GM18907 (cell line): ENCODE measurements at regions not wholly inside any gene's neighbourhood (a gene's known extent, or its start where the extent isn't known, plus 50 kb on each side); places are given as distances from the start of the nearest gene placed in this dataset.

Experiments used
- ATAC-seq: cut with Tn5 transposase; IDR thresholded peaks from one replicate; pipeline ENCODE4 v1.9.1; 2021; ENCODE audit warnings: mild to moderate bottlenecking, moderate library complexity; ENCODE audit not compliant: unreplicated experiment

DNA sequence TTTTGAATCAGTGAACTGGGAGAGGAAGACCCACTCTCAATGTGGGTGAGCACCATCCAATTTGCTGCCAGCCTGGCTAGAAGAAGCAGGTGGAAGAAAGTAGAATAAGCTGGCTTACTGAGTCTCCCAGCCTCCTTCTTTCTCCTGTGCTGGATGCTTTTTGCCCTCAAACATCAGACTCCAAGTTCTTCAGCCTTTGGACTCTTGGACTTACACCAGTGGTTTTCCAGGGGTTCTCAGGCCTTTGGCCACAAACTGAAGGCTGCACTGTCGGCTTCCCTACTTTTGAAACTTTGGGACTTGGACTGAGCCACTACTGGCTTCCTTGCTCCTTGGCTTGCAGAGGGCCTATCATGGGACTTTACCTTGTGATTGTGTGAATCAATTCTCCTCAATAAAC is 804.2 kb upstream of the SLITRK1 start:
- no peak for ATAC-seq

DNA sequence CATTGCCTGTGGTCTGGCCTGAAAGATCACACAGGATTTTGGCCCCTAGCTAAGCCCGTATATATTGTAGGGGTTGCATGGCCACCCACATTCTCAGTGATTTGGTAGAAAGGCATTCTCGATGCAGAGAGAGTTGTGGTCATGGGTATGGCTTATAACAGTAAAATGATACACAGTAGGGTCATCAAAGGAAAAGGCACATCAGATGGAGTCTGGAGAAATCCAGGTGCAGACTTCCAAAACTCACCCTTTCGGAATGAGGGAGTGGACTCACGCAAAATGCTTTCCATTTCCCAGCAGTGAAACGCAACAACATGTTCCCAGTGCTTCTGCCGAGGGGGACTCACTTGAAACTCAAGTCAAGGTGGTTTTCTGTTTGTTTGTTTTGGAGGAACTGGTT is 802.5 kb upstream of the SLITRK1 start:
- ATAC-seq: no peak

DNA sequence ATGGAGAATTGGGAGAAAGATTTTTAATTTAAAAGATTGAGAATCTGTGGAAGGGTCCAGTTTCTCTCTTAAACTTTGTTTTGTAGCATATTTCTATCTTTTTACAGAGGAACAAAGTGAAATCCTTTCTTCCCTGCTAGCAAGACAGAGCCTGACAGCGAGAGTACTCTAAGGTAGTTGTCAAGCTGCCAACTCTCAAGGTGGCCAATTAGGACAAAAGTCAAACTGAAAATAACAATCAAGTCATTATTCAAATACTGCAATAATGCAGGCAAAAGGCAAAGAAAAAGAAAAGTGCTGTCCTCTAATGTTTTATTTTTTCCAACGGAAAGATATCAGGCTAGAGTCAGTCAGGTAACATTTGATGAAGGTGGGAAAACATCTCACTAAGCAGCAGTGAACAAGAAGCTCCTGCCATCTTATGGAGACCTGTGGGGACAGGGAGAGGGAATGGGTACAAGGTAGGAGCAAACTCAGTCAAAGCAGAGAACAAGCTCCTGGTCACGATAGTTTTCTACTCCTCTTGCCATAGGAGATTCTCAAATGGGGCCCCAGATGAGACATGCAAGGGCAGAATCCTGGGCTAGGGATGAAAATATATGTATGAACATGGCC is 801.9 kb upstream of the SLITRK1 start:
- ATAC-seq: no peak

DNA sequence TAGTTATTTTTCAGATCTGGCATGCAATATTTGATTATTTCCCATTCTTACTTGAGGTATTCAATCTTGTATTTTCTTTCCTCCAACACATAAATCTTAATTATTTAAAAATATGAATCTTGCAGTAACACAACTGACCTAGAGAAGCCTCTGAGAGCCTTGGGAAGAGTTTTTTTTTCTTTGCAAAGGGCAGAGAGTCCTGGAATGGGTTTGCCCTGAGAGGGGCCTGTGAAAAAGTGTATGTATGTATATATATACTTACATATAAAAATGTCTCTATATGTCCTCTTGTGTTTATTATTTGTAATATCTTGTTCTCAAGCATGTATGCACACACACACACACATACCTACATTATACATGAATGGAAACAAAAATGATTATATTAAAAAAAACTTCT is 801.2 kb upstream of the SLITRK1 start:
- no peak for ATAC-seq

DNA sequence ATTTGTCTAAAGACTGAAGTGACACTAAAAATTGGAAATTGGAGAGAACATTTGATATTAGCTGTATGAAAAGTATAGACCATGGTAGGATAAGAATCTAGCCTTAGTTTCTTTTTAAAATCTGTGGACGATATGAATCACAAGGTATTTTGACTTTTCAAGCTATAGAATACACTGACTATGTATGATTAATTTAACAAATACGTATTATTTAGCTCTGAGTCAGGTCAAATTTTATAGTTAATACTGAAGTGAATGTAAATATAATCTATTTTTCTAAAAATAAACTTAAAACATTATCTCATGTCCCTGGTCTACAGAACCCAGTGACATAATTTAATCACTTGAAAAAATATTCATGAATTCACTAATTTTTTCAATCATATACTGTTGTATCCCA is 795.6 kb upstream of the SLITRK1 start:
- ATAC-seq: no peak

DNA sequence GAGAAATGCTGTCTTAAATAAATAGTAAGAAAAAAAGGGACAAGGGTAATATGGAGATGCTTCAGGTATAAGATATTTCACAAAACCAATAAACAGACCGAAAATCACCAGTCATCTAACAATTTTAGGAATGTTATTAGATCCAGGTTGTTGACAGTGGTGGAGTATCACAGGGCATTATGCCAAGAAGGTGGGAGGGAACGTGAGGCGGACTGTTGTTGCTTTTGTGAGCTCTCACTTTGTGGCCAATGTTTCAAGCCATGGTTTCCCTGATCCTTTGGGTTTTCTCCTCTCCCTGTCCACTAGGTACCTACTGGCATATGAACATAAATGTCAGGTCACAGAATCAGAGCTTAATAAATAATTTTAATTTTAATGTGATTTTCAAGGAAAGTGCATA is 790.3 kb upstream of the SLITRK1 start:
- no peak for ATAC-seq

DNA sequence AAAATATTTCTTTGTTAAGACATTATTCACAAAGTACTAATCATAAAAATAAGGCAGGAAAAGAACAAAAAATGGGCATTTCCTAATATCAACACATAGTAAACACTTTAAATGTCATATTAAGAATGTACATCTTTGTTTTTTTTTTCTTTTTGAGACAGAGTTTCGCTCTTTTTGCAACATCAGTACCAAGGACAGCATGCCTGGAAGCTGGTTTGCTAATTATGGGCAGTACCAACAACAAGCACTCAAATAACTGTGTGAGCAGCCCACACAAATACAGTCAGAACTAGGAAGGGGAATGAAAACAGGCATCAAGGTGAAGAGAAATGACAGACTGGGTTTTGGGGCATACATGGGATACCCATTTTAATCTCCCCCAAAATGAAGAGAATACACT is 788.0 kb upstream of the SLITRK1 start:
- ATAC-seq: no peak

DNA sequence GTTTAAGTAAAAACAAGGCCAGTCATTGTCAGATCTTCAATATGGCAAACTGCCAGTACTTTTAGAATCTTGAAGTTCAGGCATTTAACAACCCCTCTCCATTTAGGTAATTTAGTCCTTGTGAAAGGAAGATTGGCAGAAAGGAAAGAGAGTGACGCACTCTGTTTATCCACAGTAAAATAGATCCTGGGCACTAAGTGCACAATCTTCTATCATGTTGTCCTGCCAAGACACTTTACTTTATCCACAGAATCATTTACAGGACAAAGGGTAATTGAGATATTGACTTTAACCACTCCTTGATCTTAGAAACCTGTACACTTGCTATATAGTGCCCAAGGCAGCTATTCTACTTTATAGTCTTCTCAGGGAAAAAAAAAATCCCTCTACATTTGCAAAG is 786.4 kb upstream of the SLITRK1 start:
- ATAC-seq: no peak

DNA sequence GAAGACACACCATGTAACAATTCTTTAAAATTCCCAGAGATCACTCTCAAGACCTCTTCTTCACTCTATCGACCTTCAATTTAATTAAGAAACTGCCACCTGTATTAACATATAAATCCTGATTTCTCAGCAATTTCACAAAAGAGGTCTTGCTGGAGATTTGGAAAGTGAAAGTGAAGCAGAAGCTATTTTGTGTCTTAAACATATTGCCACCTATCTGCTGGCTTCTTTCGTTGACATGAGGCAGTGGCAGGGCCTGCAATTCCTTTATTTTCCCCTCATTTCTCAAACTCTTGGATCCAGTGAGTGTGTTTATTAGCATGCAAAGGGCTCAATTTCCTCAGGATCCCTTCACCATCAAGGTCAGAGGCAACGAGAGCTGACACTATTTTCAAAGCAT is 780.2 kb upstream of the SLITRK1 start:
- no peak for ATAC-seq

DNA sequence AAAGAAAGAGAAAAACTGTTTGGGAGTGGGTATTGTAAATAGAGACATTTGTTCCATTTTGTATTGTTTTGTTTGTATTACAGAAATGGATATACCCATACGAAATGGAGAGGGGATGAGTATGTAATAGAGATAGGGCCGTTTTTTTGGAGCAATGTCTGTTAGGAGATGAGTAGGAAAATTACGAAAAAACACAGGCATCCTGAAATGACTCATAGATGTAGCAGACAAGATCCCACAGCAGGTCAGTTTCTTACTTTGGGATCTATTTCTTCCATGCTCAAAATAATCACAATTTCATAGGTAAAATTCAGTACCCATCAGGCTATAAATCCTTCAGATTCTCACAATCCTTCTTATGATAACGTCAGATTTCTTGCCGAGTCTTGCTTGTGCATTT is 779.4 kb upstream of the SLITRK1 start:
- ATAC-seq: no peak

DNA sequence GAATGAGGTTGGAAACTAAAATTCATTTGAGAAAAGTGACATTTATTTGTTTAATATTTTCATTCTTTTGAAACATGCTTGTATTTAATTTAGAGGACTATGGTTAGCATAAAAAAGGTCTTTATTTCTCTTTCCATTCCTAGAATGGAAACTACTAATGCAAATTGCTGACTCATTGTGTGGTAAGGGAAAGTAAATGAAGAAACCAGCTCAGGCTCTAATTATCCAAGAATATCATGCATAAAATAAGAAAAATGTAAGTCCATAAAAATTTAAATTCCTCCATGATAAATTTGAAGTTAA is 777.0 kb upstream of the SLITRK1 start:
- no peak for ATAC-seq

DNA sequence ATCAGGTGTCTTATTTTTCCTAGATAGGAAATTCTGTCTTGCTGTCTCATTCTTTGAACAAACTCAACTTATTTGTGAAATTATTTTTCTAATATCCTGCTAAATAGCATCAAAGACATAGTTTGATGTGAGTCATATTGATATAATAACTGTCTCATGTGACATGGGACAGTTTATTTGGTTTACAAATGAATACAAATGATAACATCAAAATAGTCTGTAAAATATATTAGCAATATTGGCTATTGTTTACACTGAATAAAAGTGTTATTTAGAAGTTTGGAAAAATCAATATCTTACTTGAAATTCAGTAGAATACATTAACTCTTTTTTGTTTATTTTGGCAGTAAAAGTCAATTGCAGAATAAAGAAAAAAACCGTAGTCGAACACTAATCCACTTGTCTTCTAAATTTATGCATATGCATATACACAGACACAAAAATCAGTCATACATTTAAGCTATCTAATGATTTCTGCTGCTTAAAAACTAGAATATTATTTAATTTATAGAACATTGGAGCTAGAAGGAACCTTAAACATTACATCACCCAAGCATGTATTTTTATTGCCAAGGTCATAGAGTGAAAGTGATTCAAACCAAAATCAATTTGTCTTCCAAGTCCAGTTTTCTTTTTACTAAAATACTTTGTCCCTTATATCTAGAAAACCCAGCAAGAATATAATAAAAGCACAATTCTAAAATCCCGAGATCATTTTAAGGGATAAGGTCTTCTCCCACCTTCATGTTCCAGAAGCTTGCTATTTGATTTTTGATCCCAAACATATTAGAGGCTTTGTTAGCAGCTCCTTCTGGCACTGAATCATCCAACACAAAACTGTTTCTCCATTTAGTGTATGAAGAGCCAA is 776.5 kb upstream of the SLITRK1 start:
- ATAC-seq: no peak

DNA sequence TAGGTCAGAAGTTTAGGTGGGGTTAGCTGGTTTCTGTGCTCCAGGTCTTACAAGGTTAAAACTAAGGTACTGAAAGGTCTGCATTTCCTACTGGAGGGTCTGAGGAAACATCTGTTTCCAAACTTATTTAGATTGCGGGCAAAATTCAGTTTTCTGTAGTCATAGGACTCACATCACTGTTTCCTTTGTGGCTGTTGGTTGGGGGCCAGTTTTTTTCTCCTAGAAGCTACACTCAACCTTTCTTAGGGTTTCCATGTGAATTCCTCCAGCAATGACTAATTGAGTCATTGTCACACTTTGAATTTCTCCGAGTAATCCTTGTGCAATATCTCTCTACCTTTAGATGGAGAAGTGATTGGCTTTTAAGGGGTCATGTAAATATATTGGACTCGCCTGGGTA is 773.4 kb upstream of the SLITRK1 start:
- ATAC-seq: no peak

DNA sequence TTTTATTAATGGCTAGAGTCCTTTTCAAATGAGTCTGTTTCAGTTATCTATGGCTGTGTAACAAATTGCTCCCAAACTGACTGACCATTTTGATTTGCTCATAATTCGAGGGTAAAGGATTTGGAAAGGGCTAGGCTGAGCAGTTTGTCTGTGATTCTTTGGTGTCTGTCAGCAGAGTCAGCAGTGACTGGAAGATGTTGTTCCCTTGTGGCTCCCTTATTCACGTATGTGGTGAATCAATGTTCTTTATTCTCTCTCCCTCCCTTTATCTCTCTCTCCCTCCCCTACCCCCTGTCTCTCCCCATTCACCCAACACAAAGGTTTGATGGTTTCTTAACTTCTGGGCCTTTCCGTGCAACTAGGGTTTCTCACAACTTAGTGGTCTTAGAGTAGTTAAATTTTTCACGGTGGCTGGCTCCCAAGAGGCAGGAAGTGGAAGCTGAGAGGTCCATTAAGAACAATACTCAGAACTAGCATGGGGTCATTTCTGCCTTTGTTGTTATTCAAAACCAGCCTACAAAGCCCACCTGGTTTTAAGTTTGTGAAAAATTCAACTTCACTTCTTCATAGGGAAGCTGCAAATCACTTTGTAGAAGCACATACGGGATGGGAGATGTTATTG is 772.5 kb upstream of the SLITRK1 start:
- no peak for ATAC-seq

DNA sequence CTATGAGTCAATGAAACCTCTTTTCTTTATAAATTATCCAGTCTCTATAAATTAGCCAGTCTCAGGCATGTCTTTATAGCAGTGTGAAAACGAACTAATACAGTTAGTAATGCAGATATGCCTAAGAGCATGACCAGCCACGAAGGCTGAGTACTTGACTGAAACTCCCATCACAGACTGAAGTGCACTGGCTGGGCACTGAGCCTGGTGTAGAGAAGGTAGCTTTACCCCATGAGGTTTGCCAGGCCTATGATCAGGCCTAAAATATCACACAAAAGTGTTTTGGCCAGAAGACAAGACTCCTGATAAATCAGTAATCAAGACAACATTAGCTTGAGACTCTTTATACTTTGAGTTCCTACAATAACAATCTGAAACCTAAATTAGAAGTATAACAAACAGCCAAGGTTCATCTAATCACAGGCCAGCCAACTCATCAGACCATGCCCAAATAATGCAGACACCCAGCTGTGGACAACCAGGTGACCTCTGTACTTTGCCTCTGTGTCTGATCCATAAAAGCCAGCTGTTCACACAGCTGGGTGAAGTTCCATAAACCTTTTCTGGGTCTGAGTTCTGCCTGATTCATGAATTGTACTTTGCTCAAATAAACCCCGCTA is 771.8 kb upstream of the SLITRK1 start:
- ATAC-seq: no peak

DNA sequence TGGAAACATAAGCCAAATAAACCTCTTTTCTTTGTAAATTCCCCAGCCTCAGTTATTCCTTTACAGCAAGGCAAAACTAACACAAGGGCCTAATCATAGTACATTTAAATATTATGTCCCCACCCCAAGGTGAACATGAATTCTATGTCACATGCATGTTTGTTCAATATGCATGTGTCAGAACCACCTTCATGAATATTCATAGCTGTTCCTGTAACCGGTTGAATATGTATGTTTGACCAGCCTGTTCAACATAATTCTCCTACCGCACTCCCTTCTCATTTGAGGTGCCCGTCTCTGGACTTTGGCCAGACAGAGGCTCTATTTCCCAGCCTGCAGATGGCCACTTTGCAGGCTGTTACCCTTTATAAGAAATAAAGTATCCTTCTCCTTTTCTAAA is 769.4 kb upstream of the SLITRK1 start:
- no peak for ATAC-seq

DNA sequence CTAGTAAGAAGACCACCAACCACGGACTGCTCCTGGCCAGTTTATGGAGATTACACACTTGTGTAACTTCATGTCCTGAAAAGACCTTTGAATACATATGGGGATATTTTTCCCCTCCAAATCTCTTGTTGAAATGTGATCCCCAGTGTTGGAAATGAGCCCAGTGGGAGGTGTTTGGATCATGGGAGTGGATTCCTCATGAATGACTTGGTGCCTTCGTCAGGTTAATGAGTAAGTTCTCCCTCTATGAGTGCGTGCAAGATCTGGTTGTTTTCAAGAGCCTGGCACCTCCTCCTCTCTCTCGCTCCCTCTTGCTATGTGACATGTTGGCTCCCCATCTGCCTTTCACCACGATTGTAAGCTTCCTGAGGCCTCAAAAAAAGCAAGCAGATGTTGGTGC is 769.0 kb upstream of the SLITRK1 start:
- ATAC-seq: no peak

DNA sequence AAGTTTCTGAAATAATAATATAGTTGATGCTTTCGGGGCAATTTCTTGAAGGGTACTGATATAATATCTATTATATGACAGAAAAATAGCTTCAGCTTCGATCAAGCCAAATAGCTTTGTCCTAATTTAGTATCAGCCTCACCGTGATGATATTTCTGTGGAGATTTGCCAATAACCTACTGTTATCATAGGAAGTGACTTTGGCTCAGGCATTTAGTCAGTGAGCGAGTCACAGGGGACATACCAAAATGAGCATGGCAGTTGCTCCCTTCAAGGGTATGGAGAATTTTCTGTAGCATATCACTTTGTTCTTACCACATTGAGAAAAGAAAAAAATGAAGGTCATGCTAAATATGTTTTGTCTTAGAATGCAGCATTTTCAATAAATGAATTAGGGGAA is 767.6 kb upstream of the SLITRK1 start:
- no peak for ATAC-seq

DNA sequence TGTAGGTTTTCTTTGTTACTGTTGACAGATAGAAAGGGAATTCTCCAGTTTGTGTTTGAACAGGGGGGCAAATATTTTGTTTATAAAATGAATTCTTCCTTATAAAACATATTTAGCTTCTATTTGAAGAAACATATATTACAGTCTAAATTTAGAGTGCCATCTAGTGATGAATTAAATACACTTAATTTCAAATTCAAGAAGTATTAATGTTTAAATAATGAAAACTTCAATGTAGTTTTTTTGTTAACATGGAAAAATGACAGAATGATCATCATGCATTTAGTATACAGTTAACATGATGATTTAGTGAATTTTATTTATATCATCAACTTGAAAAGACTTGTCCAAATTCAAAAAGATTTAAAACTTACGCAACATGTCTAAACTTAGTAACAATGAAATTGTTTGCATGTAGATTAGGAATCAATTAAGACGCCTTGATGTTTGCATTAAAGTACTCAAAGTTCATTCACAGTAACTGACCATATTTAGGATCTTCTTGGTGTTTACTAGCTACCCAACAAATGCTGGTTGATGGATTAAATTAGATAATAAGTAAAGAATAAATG is 765.9 kb upstream of the SLITRK1 start:
- ATAC-seq: no peak

DNA sequence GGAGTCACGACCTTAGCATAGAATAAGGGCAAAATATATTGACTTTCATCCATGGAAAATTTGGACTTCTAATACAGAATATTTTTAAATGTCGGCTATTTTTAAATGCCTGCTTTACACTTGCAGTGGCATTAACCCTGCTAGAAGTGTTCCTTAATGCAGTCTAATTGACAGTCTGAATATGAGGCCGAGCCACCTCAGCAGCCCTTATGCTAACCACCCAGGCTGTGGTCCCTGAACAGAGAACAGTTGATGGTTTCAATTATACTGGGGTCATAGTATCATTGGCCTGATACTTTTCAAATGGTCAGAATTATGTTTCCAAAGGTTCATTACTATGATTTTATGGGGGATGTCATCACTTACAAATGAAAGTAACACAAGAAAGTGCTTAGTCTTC is 764.7 kb upstream of the SLITRK1 start:
- ATAC-seq: no peak

DNA sequence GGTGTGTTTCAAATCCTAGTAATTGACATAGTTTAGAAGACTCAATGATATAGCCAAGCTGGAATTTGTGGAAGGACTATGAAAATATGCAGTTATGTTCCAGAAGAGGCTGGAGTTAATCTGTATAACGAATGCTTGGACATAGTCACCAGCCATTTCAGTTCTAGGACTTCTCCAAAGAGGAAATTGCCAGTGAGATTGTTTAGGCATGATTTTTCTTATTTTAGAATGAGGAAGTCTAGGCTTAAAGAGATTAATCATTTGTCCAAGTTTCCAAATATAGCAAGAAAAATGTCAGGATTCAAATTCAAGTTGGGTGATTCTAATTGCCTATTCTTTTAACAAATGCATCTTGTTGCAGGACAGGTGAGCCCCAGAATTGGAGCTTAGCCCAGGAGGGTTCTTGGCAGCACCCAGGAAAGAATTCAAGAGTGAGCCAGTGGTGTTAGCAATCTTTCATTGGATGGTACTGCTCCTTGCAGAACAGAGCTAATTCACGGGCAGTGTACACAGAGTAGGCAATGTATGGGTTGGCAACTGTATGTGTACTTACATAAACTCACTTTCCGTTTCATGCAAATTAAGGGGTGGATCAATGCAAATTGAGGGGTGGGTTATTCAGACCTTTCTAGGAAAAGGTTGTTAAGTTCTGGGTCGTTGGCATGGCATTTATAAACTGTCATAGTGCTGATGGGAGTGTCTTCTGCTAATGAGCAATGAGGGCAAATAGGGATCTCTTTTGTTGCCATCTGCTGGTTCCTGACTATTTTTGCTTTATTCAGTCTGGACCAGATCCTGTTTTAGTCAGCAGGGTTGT is 763.1 kb upstream of the SLITRK1 start:
- no peak for ATAC-seq
